K562 (cell line): ENCODE measurements at regions not wholly inside any gene's neighbourhood (a gene's known extent, or its start where the extent isn't known, plus 50 kb on each side); places are given as distances from the start of the nearest gene placed in this dataset.

Experiments
- PRPF4 ChIP-seq: fragments of 200-400 bp; formaldehyde crosslinking; IDR thresholded peaks from one replicate; pipeline ENCODE4 v1.6.1; 2017; ENCODE audit warnings: low read length, low read depth, mild to moderate bottlenecking; ENCODE audit not compliant: insufficient read depth, poor library complexity, severe bottlenecking
- YBX1 ChIP-seq: fragments of 450-650 bp; IDR thresholded peaks from 2 replicates; pipeline ENCODE4 v1.7.1; 2016; ENCODE audit warnings: mild to moderate bottlenecking
- ZNF324 ChIP-seq: fragments of 250-450 bp; sonication (Bioruptor Pico); IDR thresholded peaks from 2 replicates; pipeline ENCODE4 v1.4.0; 2020; ENCODE audit warnings: mild to moderate bottlenecking
- TF ChIP-seq, protein P1 (sequence below), 3 experiments: IDR thresholded peaks in 2 of 3; conservative IDR thresholded peaks in 1 of 3; 2 replicates each; pipeline ENCODE4 v1.5.1; 2011 to 2012; ENCODE audit warnings: low read length in 3 of 3, mild to moderate bottlenecking in 3 of 3, control low read depth in 2 of 3, improper control_type of control experiment in 1 of 3, inconsistent platforms in 1 of 3, low read depth in 1 of 3, mixed read lengths in 1 of 3, moderate library complexity in 1 of 3; ENCODE audit not compliant: insufficient read depth in 2 of 3

DNA sequence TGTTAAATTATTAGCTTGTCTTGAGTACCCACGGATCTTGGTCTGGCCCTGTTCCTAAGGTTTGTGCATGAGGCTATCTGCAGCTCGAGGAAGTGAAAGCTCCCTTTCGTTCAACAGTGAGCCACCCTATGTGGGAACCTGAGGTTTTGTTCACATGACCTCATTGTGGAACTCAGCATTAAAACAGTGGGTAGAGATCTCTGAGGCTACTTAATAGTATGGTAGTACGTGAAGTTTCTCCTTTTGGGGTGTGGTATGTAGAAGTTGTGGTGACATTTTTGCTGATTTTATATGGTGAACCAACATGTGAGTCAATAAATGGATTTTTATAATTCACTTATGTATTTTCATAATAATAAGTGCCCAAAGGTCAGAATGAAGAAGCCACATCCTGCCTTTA, 252.7 kb upstream of the FERD3L start:
- TF ChIP-seq ZNF324 (CRISPR knock-in tag) = no peak
- TF ChIP-seq, protein P1, sequence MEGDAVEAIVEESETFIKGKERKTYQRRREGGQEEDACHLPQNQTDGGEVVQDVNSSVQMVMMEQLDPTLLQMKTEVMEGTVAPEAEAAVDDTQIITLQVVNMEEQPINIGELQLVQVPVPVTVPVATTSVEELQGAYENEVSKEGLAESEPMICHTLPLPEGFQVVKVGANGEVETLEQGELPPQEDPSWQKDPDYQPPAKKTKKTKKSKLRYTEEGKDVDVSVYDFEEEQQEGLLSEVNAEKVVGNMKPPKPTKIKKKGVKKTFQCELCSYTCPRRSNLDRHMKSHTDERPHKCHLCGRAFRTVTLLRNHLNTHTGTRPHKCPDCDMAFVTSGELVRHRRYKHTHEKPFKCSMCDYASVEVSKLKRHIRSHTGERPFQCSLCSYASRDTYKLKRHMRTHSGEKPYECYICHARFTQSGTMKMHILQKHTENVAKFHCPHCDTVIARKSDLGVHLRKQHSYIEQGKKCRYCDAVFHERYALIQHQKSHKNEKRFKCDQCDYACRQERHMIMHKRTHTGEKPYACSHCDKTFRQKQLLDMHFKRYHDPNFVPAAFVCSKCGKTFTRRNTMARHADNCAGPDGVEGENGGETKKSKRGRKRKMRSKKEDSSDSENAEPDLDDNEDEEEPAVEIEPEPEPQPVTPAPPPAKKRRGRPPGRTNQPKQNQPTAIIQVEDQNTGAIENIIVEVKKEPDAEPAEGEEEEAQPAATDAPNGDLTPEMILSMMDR (IDR thresholded peaks at IDR 0.05 in 2 of 3, conservative IDR thresholded peaks at IDR 0.05 in 1 of 3; ENCODE audit: insufficient read depth in 2 of 3, low read depth in 1 of 3, low read length in 3 of 3) = no peak
- no peak for TF ChIP-seq PRPF4
- no peak for TF ChIP-seq YBX1
